HG03066 (cell line): ENCODE measurements at regions not wholly inside any gene's neighbourhood (a gene's known extent, or its start where the extent isn't known, plus 50 kb on each side); places are given as distances from the start of the nearest gene placed in this dataset.
"Not testable (repeated sequence)": the region's sequence is repeated elsewhere in the genome, so short reads cannot be mapped to it uniquely, and the experiment has no call there.

ENCODE experiments used
- ATAC-seq: cut with Tn5 transposase; IDR thresholded peaks from one replicate; pipeline ENCODE4 v1.9.1; 2021; ENCODE audit warnings: low read depth; ENCODE audit not compliant: unreplicated experiment

- no peak for ATAC-seq
These were observed 321.4 kb upstream of the IL12A start for GRCh38 chr3:159667261-159667660.

GRCh38 chr3:159668461-159668860 lies 320.2 kb upstream of the IL12A start:
- no peak for ATAC-seq

- ATAC-seq, result no peak
These were observed 319.6 kb upstream of the IL12A start for GRCh38 chr3:159668990-159669476.

- ATAC-seq, result no peak
These were observed 318.9 kb upstream of the IL12A start for GRCh38 chr3:159669766-159670165.

GRCh38 chr3:159672728-159673688 lies 315.6 kb upstream of the IL12A start:
- ATAC-seq, result peak; percentile 67

- no peak for ATAC-seq
These were observed 314.1 kb upstream of the IL12A start for GRCh38 chr3:159674583-159674982.

GRCh38 chr3:159675285-159675684 lies 313.4 kb upstream of the IL12A start:
- ATAC-seq, result no peak

GRCh38 chr3:159679900-159680299 lies 308.7 kb upstream of the IL12A start:
- ATAC-seq, result no peak

- not testable (repeated sequence) for ATAC-seq
These were observed 306.9 kb upstream of the IL12A start for GRCh38 chr3:159681717-159682116.

GRCh38 chr3:159685801-159686200 lies 302.8 kb upstream of the IL12A start:
- ATAC-seq, result no peak

- ATAC-seq, result no peak
These were observed 295.4 kb upstream of the IL12A start for GRCh38 chr3:159693226-159693625.

- ATAC-seq, result no peak
These were observed 276.9 kb upstream of the IL12A start for GRCh38 chr3:159711560-159712333.

GRCh38 chr3:159721324-159721723 lies 267.3 kb upstream of the IL12A start:
- no peak for ATAC-seq

GRCh38 chr3:159723295-159723694 lies 265.3 kb upstream of the IL12A start:
- no peak for ATAC-seq

GRCh38 chr3:159724627-159725026 lies 264.0 kb upstream of the IL12A start:
- ATAC-seq, result no peak

GRCh38 chr3:159726231-159726964 lies 262.2 kb upstream of the IL12A start:
- no peak for ATAC-seq

GRCh38 chr3:159727506-159727905 lies 261.1 kb upstream of the IL12A start:
- no peak for ATAC-seq

GRCh38 chr3:159731254-159731653 lies 257.4 kb upstream of the IL12A start:
- ATAC-seq, result no peak

- ATAC-seq, result no peak
These were observed 256.2 kb upstream of the IL12A start for GRCh38 chr3:159732172-159733111.
